Pulmonary artery endothelial cell (primary cell): ENCODE measurements at regions not wholly inside any gene's neighbourhood (a gene's known extent, or its start where the extent isn't known, plus 50 kb on each side); places are given as distances from the start of the nearest gene placed in this dataset.
"Not testable (repeated sequence)": the region's sequence is repeated elsewhere in the genome, so short reads cannot be mapped to it uniquely, and the experiment has no call there.

Experiments
- DNase-seq: peaks from one replicate; pipeline ENCODE4 v3.0.0-alpha.2; 2011; ENCODE audit warnings: low read depth, low spot score

GRCh38 chr1:83151167-83151898 is 847.6 kb downstream of the TTLL7 start:
- DNase-seq: peak; percentile 45

DNA sequence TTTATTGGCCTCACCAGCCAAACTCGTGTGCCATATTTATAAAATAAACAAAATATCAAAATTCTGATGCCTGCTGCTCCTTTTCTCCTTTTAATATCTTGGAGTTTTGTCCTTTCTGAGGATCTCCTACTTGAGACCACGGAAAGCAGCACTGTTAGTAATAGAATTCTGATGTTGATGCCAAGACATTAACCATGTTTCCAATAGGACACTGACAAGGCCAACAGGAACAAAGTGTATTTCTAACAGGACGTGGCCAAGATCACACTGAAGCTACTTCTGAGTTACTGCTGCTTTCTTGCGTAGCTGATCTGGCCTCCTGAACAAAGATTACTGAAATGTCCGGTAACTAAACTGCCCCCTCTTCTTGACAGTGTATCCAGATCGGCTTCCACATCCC is 848.5 kb downstream of the TTLL7 start:
- not testable (repeated sequence) for DNase-seq

- DNase-seq: not testable (repeated sequence)
Measured at GRCh38 chr1:83145820-83146219, 853.1 kb downstream of the TTLL7 start.

DNA sequence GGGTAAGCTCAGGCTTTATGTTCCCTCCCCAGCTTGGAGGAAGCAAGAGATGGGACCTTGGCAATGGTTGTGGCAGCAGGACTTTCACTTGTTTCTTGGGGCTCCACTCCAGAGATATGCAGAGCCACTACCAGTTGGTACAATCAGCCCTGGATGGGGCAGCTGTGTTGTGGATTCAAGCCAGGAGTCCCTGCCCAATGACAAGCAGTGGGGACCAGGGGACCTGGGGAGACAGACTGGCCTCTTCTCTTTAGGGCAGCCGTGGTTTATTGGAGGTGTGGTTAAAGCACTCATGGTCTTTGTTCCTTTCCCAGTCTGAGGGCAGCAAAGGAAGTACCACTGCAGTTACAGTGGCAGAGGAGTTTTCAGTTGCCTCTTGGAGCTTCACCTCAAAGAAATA is 856.1 kb downstream of the TTLL7 start:
- not testable (repeated sequence) for DNase-seq

GRCh38 chr1:83135524-83136157 is 863.3 kb downstream of the TTLL7 start:
- DNase-seq: not testable (repeated sequence)

DNA sequence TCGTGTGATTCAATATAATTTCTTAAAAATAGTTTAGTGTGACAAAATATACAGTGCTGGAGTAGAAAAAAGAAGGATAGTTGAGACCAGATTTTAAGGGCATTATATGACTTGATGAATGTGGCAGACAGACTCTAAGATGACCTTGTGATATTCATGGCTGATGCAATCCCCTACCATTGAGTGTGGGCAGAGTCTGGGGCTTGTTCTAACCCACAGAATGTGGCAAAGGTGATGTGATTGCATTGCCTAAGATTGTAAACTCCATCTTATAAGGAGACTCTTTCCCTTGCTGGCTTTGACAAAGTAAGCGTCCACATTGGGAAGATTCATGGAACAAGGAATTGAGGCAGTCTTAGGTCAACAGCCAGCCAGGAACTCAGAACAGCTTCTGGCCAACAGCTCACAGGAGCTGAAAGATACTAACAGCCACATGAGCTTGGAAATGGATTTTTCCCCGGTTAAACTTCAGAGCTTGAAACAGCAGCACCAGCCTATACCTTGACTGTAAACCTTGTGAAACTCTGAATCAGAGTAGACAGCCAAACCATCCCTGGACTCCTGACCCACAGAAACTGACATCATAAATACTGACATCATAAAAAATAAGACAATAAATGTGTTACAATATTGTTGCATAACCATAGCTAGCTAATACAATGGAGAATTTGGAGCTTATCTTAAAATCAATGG is 864.5 kb downstream of the TTLL7 start:
- DNase-seq: not testable (repeated sequence)

DNA sequence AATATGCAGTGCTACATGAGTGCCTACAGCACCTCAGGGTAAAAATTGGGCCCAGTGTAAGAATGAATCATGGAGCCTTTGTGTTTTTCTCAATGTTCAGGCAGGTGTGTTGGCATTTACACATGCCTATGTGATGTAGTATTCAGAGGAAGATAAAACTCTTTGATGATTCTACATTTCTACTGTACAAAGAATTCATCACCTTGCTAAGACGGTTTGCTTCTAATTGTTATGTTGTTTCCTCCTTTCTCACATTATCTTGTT is 867.3 kb downstream of the TTLL7 start:
- DNase-seq: no peak

DNA sequence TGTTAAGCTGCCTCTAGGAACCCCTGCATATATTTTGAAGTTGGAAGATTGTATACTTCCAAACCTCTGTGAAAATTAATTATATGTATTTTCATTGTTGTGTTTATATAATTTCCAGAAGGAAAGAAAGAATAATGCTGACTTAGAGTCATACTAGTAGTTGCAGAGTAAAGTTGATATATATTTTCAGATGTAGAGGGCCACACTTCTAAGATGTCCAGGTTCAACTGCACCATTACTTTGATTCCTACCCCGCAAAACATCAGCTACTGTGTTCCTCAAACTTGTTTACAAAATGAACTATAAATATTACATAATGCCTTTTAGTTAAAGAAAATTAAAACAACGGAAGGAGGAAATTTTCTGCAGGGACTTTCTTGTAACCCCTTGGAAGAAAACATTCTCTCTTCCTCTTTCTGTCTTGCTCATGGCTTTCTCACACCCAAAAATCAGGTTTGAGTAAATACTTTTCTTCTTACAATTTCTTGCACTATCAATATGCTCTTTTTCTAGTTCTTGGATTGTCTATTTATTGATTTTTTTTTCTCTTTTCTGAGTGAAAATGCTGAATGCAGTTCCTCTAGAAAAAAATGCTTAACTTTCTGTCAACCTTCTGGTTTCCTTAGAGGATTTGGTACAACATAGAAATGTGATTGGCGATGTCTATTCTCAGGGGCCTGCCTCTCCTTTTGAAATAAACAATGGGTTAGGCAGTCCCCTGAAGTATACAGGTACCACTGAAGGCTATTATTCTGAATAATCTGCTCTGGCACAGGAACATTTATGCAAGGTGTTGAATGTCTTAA is 867.8 kb downstream of the TTLL7 start:
- DNase-seq: no peak

DNA sequence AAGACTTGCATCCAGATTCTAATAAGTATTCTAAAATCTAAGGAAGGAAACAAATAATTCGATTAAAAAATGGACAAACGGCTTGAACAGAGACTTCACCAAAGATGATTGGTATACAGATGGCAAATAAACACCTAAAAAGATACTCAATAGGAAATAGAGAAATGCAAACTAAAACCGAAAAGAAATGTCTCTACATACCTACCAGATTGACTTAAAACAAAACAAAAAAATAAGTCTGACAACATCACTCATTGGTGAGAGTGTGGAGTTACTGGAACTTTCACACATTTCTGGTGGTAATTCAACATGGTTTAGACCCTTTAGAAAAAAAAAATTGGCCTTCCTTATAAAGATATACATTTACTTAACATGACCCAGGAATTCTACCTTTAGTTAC is 869.8 kb downstream of the TTLL7 start:
- no peak for DNase-seq

DNA sequence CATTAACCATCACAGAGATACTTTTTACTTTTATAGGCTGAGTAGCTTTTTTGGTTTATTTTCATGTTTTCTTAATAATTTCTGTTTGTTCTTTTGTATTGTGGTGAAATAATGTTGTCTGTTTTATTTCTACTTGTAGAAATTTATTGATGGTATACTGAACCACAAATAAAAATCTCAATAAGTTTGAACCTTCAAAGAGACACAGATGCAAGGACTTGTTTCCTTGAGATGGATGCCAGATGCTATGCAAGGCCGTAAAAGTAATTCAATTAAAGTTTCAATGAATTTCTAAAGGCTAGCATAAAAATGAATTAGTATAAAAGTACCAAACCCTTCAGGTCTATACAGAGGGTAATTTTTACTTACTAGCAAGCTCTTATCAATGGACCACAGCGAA is 873.5 kb downstream of the TTLL7 start:
- no peak for DNase-seq

DNA sequence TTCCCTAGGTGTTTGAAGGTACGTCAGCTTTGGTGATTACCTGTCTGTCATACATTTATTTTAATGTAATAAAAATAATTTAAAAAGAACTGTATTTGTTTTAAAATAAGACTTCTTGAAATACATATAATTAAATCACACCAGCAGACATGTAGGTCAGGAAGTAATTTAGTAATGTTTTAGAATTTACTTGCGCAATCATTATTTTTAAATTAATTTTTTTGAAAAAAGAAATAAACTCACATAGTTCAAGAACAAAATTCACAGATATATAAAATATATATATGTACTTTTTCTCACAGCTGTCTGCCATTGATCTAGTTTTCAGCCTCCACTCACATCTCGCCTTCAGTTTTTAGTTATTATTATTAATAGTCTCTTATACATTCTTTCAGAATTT is 875.9 kb downstream of the TTLL7 start:
- DNase-seq: no peak

GRCh38 chr1:83118472-83118871 is 880.5 kb downstream of the TTLL7 start:
- no peak for DNase-seq

GRCh38 chr1:83117030-83117429 is 881.9 kb downstream of the TTLL7 start:
- DNase-seq: not testable (repeated sequence)

- no peak for DNase-seq
Measured at GRCh38 chr1:83115785-83116184, 883.1 kb downstream of the TTLL7 start.

DNA sequence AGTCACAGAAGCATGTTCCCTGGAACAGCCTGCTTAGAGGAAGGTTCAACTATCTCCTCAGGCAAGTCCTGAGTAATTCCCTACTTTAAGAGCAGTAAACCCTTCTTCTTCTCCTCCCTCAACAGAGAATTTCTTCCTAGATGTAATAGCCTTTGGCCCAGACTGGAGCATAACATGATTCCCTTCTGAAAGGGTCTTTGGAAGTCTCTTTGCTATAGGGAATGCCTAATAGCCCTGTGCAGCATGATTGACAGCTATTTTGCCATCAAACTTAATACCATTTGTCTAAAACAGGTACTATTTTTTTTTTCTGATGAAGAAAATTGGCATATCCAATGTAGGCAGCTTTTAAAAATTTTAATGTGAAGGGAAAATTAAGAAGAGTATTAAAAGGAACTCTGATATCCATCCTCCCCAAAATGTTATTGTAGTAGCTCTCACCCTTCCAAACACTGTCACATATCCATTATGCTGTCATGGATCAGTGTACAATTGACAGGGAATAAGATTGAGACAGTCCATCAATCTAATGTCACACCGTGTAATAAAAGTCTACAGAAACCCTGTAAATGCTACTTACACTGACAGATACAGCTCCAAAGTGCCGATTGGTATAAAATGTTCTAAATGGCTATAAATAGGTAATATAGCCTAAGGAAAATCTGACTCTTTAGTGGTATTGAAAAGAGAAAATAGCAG is 884.6 kb downstream of the TTLL7 start:
- DNase-seq: no peak

- no peak for DNase-seq
Measured at GRCh38 chr1:83113652-83114051, 885.3 kb downstream of the TTLL7 start.

- DNase-seq: no peak
Measured at GRCh38 chr1:83112248-83112885, 886.6 kb downstream of the TTLL7 start.

- no peak for DNase-seq
Measured at GRCh38 chr1:83110156-83110555, 888.8 kb downstream of the TTLL7 start.

DNA sequence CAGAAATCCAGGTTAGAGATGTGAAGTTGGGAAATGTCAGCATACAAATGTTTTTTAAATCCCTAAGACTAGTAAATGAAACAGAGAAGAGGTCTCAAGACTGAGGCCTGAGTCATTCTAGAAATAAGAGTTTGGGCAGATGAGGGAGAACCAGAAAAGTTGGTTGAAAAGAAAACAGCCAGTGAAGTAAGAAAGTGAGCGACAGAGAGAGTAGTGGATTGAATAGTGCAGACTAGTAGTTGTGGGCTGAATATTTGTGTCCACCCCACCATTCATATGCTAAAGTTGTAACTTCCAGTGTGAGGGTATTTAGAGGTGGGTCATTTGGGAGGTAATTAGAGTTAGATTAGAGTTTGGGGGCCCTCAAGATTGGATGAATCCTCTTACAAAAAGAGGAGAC is 889.2 kb downstream of the TTLL7 start:
- DNase-seq: no peak

- DNase-seq: no peak
Measured at GRCh38 chr1:83104558-83104957, 894.4 kb downstream of the TTLL7 start.

DNA sequence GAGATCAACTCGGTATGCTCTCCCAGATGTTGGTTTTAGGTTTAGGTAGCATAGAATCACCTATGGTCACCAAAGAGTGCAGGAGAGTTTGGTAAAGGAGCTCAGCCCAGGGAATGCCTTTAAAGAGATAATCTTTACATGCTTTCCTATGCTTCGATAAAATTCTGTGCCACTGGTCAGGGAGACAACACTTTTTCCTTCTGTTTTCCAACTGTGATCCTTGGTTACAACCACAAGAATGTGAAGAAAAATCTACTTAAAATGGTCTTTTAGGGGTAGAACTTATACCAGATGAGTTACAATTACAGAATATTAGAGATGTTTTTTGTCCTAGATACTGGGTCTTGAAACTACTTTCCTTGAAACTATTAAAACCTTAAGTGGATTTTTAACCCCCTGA is 895.6 kb downstream of the TTLL7 start:
- DNase-seq: no peak
